ENCODE measurements at regions not wholly inside any gene's neighbourhood (a gene's known extent, or its start where the extent isn't known, plus 50 kb on each side); places are given as distances from the start of the nearest gene placed in this dataset.
A peak's percentile ranks its signal among the peaks of the same experiment; 100 is the strongest.

- H3K27me3 ChIP-seq (ENCODE audit: control insufficient read depth, insufficient read depth, low read length): no peaks in the 10 kb centered on the region
- no peak overlapping the region for H3K9ac ChIP-seq (ENCODE audit: low read length)
- H3K4me1 ChIP-seq (ENCODE audit: control insufficient read depth, insufficient read depth, low read length): peaks cover 27% of the 10 kb centered on the region
These were observed 51.5 kb upstream of the TMEM158 start for GRCh38 chr3:45277636-45278035.

GRCh38 chr3:45280232-45280631 is 54.1 kb upstream of the TMEM158 start:
- Histone ChIP-seq H3K9me3 (ENCODE audit: control insufficient read depth, insufficient read depth, low read depth, low read length) (peaks cover 22% of the 10 kb centered on the region; the same call in 1 of the 2 replicates), H3K4me3 (ENCODE audit: low read depth, low read length) (no peak overlapping the region), H3K36me3 (ENCODE audit: control insufficient read depth, insufficient read depth, low read length) (no peaks in the 10 kb centered on the region), H3K27me3 (ENCODE audit: control insufficient read depth, insufficient read depth, low read length) (no peaks in the 10 kb centered on the region), H3K4me1 (ENCODE audit: control insufficient read depth, insufficient read depth, low read length) (peaks cover 7% of the 10 kb centered on the region; the same call in 1 of the 2 replicates), H3K9ac (ENCODE audit: low read length) (no peak overlapping the region), H3K27ac (ENCODE audit: low read depth, low read length) (no peak overlapping the region)

More at GRCh38 chr3:45277636-45278035, 51.5 kb upstream of the TMEM158 start:
- Histone ChIP-seq H3K36me3 (ENCODE audit: control insufficient read depth, insufficient read depth, low read length) (no peaks in the 10 kb centered on the region), H3K4me3 (ENCODE audit: low read depth, low read length) (no peak overlapping the region), H3K27ac (ENCODE audit: low read depth, low read length) (no peak overlapping the region), H3K9me3 (ENCODE audit: control insufficient read depth, insufficient read depth, low read depth, low read length) (peaks cover 22% of the 10 kb centered on the region; the same call in 1 of the 2 replicates)

GRCh38 chr3:45280971-45281370 is 54.9 kb upstream of the TMEM158 start:
- Histone ChIP-seq H3K9ac (ENCODE audit: low read length) (no peak overlapping the region), H3K36me3 (ENCODE audit: control insufficient read depth, insufficient read depth, low read length) (no peaks in the 10 kb centered on the region), H3K4me3 (ENCODE audit: low read depth, low read length) (no peak overlapping the region), H3K27me3 (ENCODE audit: control insufficient read depth, insufficient read depth, low read length) (no peaks in the 10 kb centered on the region), H3K4me1 (ENCODE audit: control insufficient read depth, insufficient read depth, low read length) (no peaks in the 10 kb centered on the region), H3K27ac (ENCODE audit: low read depth, low read length) (no peak overlapping the region), H3K9me3 (ENCODE audit: control insufficient read depth, insufficient read depth, low read depth, low read length) (peaks cover 22% of the 10 kb centered on the region; the same call in 1 of the 2 replicates)

- H3K9ac ChIP-seq (ENCODE audit: low read length): no peak overlapping the region
- H3K27ac ChIP-seq (ENCODE audit: low read depth, low read length): no peak overlapping the region
- H3K4me3 ChIP-seq (ENCODE audit: low read depth, low read length): no peak overlapping the region
- no peaks in the 10 kb centered on the region for H3K4me1 ChIP-seq (ENCODE audit: control insufficient read depth, insufficient read depth, low read length)
- no peaks in the 10 kb centered on the region for H3K36me3 ChIP-seq (ENCODE audit: control insufficient read depth, insufficient read depth, low read length)
- no peaks in the 10 kb centered on the region for H3K27me3 ChIP-seq (ENCODE audit: control insufficient read depth, insufficient read depth, low read length)
- H3K9me3 ChIP-seq (ENCODE audit: control insufficient read depth, insufficient read depth, low read depth, low read length): peaks cover 26% of the 10 kb centered on the region
These were observed 57.4 kb upstream of the TMEM158 start for GRCh38 chr3:45283471-45283870.

- no peak overlapping the region for H3K27ac ChIP-seq (ENCODE audit: low read depth, low read length)
- H3K27me3 ChIP-seq (ENCODE audit: control insufficient read depth, insufficient read depth, low read length): no peaks in the 10 kb centered on the region
- H3K36me3 ChIP-seq (ENCODE audit: control insufficient read depth, insufficient read depth, low read length): no peaks in the 10 kb centered on the region
- no peak overlapping the region for H3K4me3 ChIP-seq (ENCODE audit: low read depth, low read length)
- no peak overlapping the region for H3K9ac ChIP-seq (ENCODE audit: low read length)
- H3K9me3 ChIP-seq (ENCODE audit: control insufficient read depth, insufficient read depth, low read depth, low read length): peaks cover 8% of the 10 kb centered on the region
- no peaks in the 10 kb centered on the region for H3K4me1 ChIP-seq (ENCODE audit: control insufficient read depth, insufficient read depth, low read length)
These were observed 71.2 kb upstream of the TMEM158 start for GRCh38 chr3:45297331-45297730.

GRCh38 chr3:45302470-45302869 is 76.4 kb upstream of the TMEM158 start:
- Histone ChIP-seq H3K27me3 (ENCODE audit: control insufficient read depth, insufficient read depth, low read length) (no peaks in the 10 kb centered on the region), H3K36me3 (ENCODE audit: control insufficient read depth, insufficient read depth, low read length) (no peaks in the 10 kb centered on the region), H3K4me1 (ENCODE audit: control insufficient read depth, insufficient read depth, low read length) (no peaks in the 10 kb centered on the region)

GRCh38 chr3:45306406-45307008 is 80.4 kb upstream of the TMEM158 start:
- Histone ChIP-seq H3K4me3 (ENCODE audit: low read depth, low read length) (no peak overlapping the region), H3K4me1 (ENCODE audit: control insufficient read depth, insufficient read depth, low read length) (peaks cover 7% of the 10 kb centered on the region), H3K9me3 (ENCODE audit: control insufficient read depth, insufficient read depth, low read depth, low read length) (peaks cover 12% of the 10 kb centered on the region), H3K9ac (ENCODE audit: low read length) (no peak overlapping the region), H3K27me3 (ENCODE audit: control insufficient read depth, insufficient read depth, low read length) (no peaks in the 10 kb centered on the region), H3K27ac (ENCODE audit: low read depth, low read length) (no peak overlapping the region), H3K36me3 (ENCODE audit: control insufficient read depth, insufficient read depth, low read length) (no peaks in the 10 kb centered on the region)

More at GRCh38 chr3:45302470-45302869, 76.4 kb upstream of the TMEM158 start:
- Histone ChIP-seq H3K9ac (ENCODE audit: low read length) (no peak overlapping the region), H3K27ac (ENCODE audit: low read depth, low read length) (no peak overlapping the region), H3K9me3 (ENCODE audit: control insufficient read depth, insufficient read depth, low read depth, low read length) (peaks cover 16% of the 10 kb centered on the region), H3K4me3 (ENCODE audit: low read depth, low read length) (no peak overlapping the region)

GRCh38 chr3:45309876-45310275 is 78.5 kb upstream of the LARS2 start:
- H3K4me1 ChIP-seq (ENCODE audit: control insufficient read depth, insufficient read depth, low read length): peaks cover 35% of the 10 kb centered on the region
- H3K9ac ChIP-seq (ENCODE audit: low read length): no peak overlapping the region
- no peak overlapping the region for H3K27ac ChIP-seq (ENCODE audit: low read depth, low read length)
- H3K36me3 ChIP-seq (ENCODE audit: control insufficient read depth, insufficient read depth, low read length): no peaks in the 10 kb centered on the region
- H3K9me3 ChIP-seq (ENCODE audit: control insufficient read depth, insufficient read depth, low read depth, low read length): peaks cover 8% of the 10 kb centered on the region
- no peak overlapping the region for H3K4me3 ChIP-seq (ENCODE audit: low read depth, low read length)
- no peaks in the 10 kb centered on the region for H3K27me3 ChIP-seq (ENCODE audit: control insufficient read depth, insufficient read depth, low read length)

GRCh38 chr3:45311327-45311726 is 77.0 kb upstream of the LARS2 start:
- Histone ChIP-seq H3K9ac (ENCODE audit: low read length) (peak overlapping the region; percentile 16), H3K27me3 (ENCODE audit: control insufficient read depth, insufficient read depth, low read length) (no peaks in the 10 kb centered on the region), H3K27ac (ENCODE audit: low read depth, low read length) (peak overlapping the region; percentile 47), H3K4me1 (ENCODE audit: control insufficient read depth, insufficient read depth, low read length) (peaks cover 35% of the 10 kb centered on the region), H3K36me3 (ENCODE audit: control insufficient read depth, insufficient read depth, low read length) (no peaks in the 10 kb centered on the region), H3K4me3 (ENCODE audit: low read depth, low read length) (no peak overlapping the region), H3K9me3 (ENCODE audit: control insufficient read depth, insufficient read depth, low read depth, low read length) (peaks cover 8% of the 10 kb centered on the region)

- Histone ChIP-seq H3K27me3 (ENCODE audit: control insufficient read depth, insufficient read depth, low read length) (no peaks in the 10 kb centered on the region), H3K9ac (ENCODE audit: low read length) (peak overlapping the region; percentile 24), H3K4me3 (ENCODE audit: low read depth, low read length) (peak overlapping the region; percentile 33), H3K4me1 (ENCODE audit: control insufficient read depth, insufficient read depth, low read length) (peaks cover 35% of the 10 kb centered on the region), H3K9me3 (ENCODE audit: control insufficient read depth, insufficient read depth, low read depth, low read length) (peaks cover 5% of the 10 kb centered on the region; the same call in 1 of the 2 replicates), H3K36me3 (ENCODE audit: control insufficient read depth, insufficient read depth, low read length) (no peaks in the 10 kb centered on the region), H3K27ac (ENCODE audit: low read depth, low read length) (peak overlapping the region; percentile 47)
These were observed 76.2 kb upstream of the LARS2 start for GRCh38 chr3:45311953-45312801.

- Histone ChIP-seq H3K9me3 (ENCODE audit: control insufficient read depth, insufficient read depth, low read depth, low read length) (no peaks in the 10 kb centered on the region), H3K4me1 (ENCODE audit: control insufficient read depth, insufficient read depth, low read length) (peaks cover 41% of the 10 kb centered on the region), H3K27ac (ENCODE audit: low read depth, low read length) (peak overlapping the region; percentile 47), H3K9ac (ENCODE audit: low read length) (peak overlapping the region; percentile 24), H3K4me3 (ENCODE audit: low read depth, low read length) (peak overlapping the region; percentile 33), H3K36me3 (ENCODE audit: control insufficient read depth, insufficient read depth, low read length) (no peaks in the 10 kb centered on the region), H3K27me3 (ENCODE audit: control insufficient read depth, insufficient read depth, low read length) (no peaks in the 10 kb centered on the region)
These were observed 75.4 kb upstream of the LARS2 start for GRCh38 chr3:45312836-45313493.

All from HUES6 (cell line).